Upper lobe of left lung (tissue), 4 donors: ENCODE measurements at regions not wholly inside any gene's neighbourhood (a gene's known extent, or its start where the extent isn't known, plus 50 kb on each side); places are given as distances from the start of the nearest gene placed in this dataset.

ENCODE experiments used
- EP300 ChIP-seq, 4 donors: sonication (generic); formaldehyde crosslinking; IDR thresholded peaks; one replicate each; pipeline ENCODE4 v1.5.1; 2017; ENCODE audit warnings: antibody characterized with exemption in 4 of 4, control low read depth in 2 of 4
- POLR2A ChIP-seq, 4 donors: fragments of 450-650 bp; IDR thresholded peaks; one replicate each; pipeline ENCODE4 v1.5.1; 2016 to 2017; ENCODE audit warnings: antibody characterized with exemption in 4 of 4, mild to moderate bottlenecking in 2 of 4
- POLR2AphosphoS5 ChIP-seq, 2 donors: sonication (generic); formaldehyde crosslinking; IDR thresholded peaks; one replicate each; pipeline ENCODE4 v1.5.1; 2017; ENCODE audit warnings: antibody characterized with exemption in 2 of 2
- TF ChIP-seq, protein P1 (sequence below), 6 experiments: fragments of 450-650 bp in 4 of 6; fragments of 200-600 bp in 2 of 6; sonication (generic) in 2 of 6; IDR thresholded peaks; one replicate each; pipeline ENCODE4 v1.5.1; 2016 to 2019; ENCODE audit warnings: antibody characterized with exemption in 6 of 6

DNA sequence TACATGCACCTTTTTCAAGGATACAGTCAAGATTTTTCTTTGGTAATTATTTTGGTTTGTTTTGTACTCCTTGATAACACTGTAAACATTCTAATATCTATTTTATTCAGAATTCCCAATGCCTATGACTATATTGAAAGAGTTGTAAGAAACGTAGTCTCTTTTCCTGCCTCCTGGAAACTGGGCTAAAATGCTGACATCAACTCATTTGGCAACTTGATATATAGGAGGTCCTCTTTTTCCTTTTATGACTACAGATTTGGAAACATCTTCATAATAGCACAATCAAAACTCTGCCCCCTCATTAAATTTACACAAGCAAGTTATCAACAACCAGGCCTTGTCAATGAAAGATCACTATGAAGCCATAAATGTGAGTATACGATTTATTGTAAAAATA is 422.3 kb upstream of the PCDH15 start:
- TF ChIP-seq, protein P1, sequence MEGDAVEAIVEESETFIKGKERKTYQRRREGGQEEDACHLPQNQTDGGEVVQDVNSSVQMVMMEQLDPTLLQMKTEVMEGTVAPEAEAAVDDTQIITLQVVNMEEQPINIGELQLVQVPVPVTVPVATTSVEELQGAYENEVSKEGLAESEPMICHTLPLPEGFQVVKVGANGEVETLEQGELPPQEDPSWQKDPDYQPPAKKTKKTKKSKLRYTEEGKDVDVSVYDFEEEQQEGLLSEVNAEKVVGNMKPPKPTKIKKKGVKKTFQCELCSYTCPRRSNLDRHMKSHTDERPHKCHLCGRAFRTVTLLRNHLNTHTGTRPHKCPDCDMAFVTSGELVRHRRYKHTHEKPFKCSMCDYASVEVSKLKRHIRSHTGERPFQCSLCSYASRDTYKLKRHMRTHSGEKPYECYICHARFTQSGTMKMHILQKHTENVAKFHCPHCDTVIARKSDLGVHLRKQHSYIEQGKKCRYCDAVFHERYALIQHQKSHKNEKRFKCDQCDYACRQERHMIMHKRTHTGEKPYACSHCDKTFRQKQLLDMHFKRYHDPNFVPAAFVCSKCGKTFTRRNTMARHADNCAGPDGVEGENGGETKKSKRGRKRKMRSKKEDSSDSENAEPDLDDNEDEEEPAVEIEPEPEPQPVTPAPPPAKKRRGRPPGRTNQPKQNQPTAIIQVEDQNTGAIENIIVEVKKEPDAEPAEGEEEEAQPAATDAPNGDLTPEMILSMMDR (IDR thresholded peaks at IDR 0.05): no peak
- TF ChIP-seq POLR2AphosphoS5 (IDR thresholded peaks at IDR 0.05) (no peak), EP300 (IDR thresholded peaks at IDR 0.05) (no peak), POLR2A (IDR thresholded peaks at IDR 0.05) (no peak)
